Heart left ventricle (tissue), 16 donors: ENCODE measurements at regions not wholly inside any gene's neighbourhood (a gene's known extent, or its start where the extent isn't known, plus 50 kb on each side); places are given as distances from the start of the nearest gene placed in this dataset.
"Not testable (repeated sequence)": the region's sequence is repeated elsewhere in the genome, so short reads cannot be mapped to it uniquely, and the experiment has no call there.

Experiments used
- ATAC-seq, 4 donors: fragments of 200-7000 bp; cut with Tn5 transposase; one replicate each; pipeline ENCODE4 v1.9.1; 2020 to 2022; ENCODE audit warnings: moderate library complexity in 4 of 4, mild to moderate bottlenecking in 3 of 4, moderate number of reproducible peaks in 1 of 4
- DNase-seq, 5 donors: peaks; one replicate each; pipeline ENCODE4 v3.0.0-alpha.2; 2020
- H3K27ac ChIP-seq, 12 donors: fragments of 200-600 bp; sonication (generic) in 4 of 12; one replicate each; pipeline versions ENCODE4 v1.5.0 to v1.8.0; 2016 to 2022; ENCODE audit warnings: mild to moderate bottlenecking in 2 of 12
- H3K27me3 ChIP-seq, 9 donors: fragments of 200-600 bp; sonication (generic) in 2 of 9; one replicate each; pipeline versions ENCODE4 v1.5.1 to v1.8.0; 2016 to 2022; ENCODE audit warnings: mild to moderate bottlenecking in 3 of 9
- H3K36me3 ChIP-seq, 9 donors: fragments of 200-600 bp; sonication (generic) in 2 of 9; one replicate each; pipeline versions ENCODE4 v1.5.0 to v1.8.0; 2018 to 2022; ENCODE audit warnings: mild to moderate bottlenecking in 2 of 9
- H3K4me1 ChIP-seq, 12 donors: fragments of 200-600 bp; sonication (generic) in 4 of 12; one replicate each; pipeline versions ENCODE4 v1.5.0 to v1.8.0; 2016 to 2022; ENCODE audit warnings: mild to moderate bottlenecking in 3 of 12
- H3K4me3 ChIP-seq, 12 donors: fragments of 200-600 bp; sonication (generic) in 4 of 12; one replicate each; pipeline versions ENCODE4 v1.5.0 to v1.8.0; 2017 to 2022; ENCODE audit warnings: mild to moderate bottlenecking in 9 of 12, moderate library complexity in 4 of 12
- H3K9me3 ChIP-seq, 12 donors: fragments of 200-600 bp; sonication (generic) in 4 of 12; one replicate each; pipeline versions ENCODE4 v1.5.0 to v1.8.0; 2016 to 2022; ENCODE audit warnings: mild to moderate bottlenecking in 1 of 12
- CTCF ChIP-seq, 12 donors: fragments of 200-600 bp; sonication (generic) in 4 of 12; IDR thresholded peaks; one replicate each; pipeline versions ENCODE4 v1.5.0 to v1.8.0; 2018 to 2022; ENCODE audit warnings: antibody characterized with exemption in 12 of 12, mild to moderate bottlenecking in 5 of 12
- POLR2A ChIP-seq, 2 donors: fragments of 450-650 bp; IDR thresholded peaks; one replicate each; pipeline ENCODE4 v1.6.1; 2017; ENCODE audit warnings: antibody characterized with exemption in 2 of 2, mild to moderate bottlenecking in 2 of 2, moderate library complexity in 2 of 2
- WGBS, 4 donors: extraction: QIAGEN DNeasy Blood & Tissue Kit in 2 of 4; methylation state at CpG; one replicate each; pipeline versions ENCODE4 v1.1.5 to v1.1.7; 2013 to 2018; 5-methylcytosine and 5-hydroxymethylcytosine counted together
- intact Hi-C, 10 donors: fragments of 100-400 bp; cut with DNase I; formaldehyde crosslinking; loops; one replicate each; pipeline versions ENCODE4 v1.11.1 to v1.14.2; 2022
- donor health status: ischemic (EF 13 %, LVEDD 7.1; RV severe dilation, severe dysfunction).
- donor health status: healthy with polysubstance abuse.
- donor health status: DM: no; HTN: yes; CAD: no.
- donor health status: DM: no; HTN: no; CAD: no.
- donor health status: ischemic (EF 25% LVEDD 6.9; RV normal size, moderate dysfunction).
- donor health status: ischemic (EF 25% LVEDD 5.7; RV mildly dilated, moderate dysfunction).
- donor health status: healthy.
- donor health status: DM: yes; HTN: yes; CAD: no.
- donor health status: ischemic (EF 35%, LVEDD 5.7; RV mildly dilated, moderate dysfunction).
- donor health status: nonischemic (EF 11% LVEDD 7.7; RV severe dilation, severe dysfunction).
- donor health status: DM: yes; HTN: yes; CAD: no.
- donor health status: PGD.
- donor health status: ischemic (EF 29% LVEDD 5.4; RV normal size, mild dysfunction).
- donor health status: nonischemic (EF 23%, LVEDD 6.1; RV moderate dilation, normal function).

GRCh38 chrX:65586491-65586890, 51.9 kb upstream of the LAS1L start:
- no peak overlapping the region for H3K27ac ChIP-seq
- DNase-seq (no peak), ATAC-seq (no peak)
- H3K27me3 ChIP-seq, result peaks cover 0 to 21% (median 0%) of the 10 kb centered on the region in 9 donors
- TF ChIP-seq POLR2A (IDR thresholded peaks at IDR 0.05) (no peak), CTCF (IDR thresholded peaks at IDR 0.05) (no peak)
- no peaks in the 10 kb centered on the region for H3K9me3 ChIP-seq
- no peaks in the 10 kb centered on the region for H3K36me3 ChIP-seq
- intact Hi-C loops, result loop anchor here in 4 of 10 donors (5.0 to 10.0 kb wide), 3 partner anchors 528 to 1146 kb away; no protein-coding TSS in a partner anchor
- peaks cover 0 to 10% (median 0%) of the 10 kb centered on the region in 12 donors for H3K4me1 ChIP-seq
- 79 to 88% (median 85%) methylated on average over 6 of the region's 6 CpGs for WGBS, 4 donors
- no peak overlapping the region for H3K4me3 ChIP-seq

GRCh38 chrX:65585226-65585625, 50.6 kb upstream of the LAS1L start:
- H3K27ac ChIP-seq, H3K4me3 ChIP-seq, H3K36me3 ChIP-seq, H3K9me3 ChIP-seq, ATAC-seq, DNase-seq: not testable (repeated sequence)
- peaks cover 0 to 10% (median 0%) of the 10 kb centered on the region in 12 donors for H3K4me1 ChIP-seq
- peaks cover 0 to 27% (median 0%) of the 10 kb centered on the region in 9 donors for H3K27me3 ChIP-seq
- WGBS, 4 donors, result 75 to 86% (median 82%) methylated on average over 13 of the region's 13 CpGs
- intact Hi-C loops, result loop anchor here in 4 of 10 donors (5.0 to 10.0 kb wide), 3 partner anchors 530 to 1147 kb away; no protein-coding TSS in a partner anchor
